ENCODE measurements at regions not wholly inside any gene's neighbourhood (a gene's known extent, or its start where the extent isn't known, plus 50 kb on each side); places are given as distances from the start of the nearest gene placed in this dataset.

DNA sequence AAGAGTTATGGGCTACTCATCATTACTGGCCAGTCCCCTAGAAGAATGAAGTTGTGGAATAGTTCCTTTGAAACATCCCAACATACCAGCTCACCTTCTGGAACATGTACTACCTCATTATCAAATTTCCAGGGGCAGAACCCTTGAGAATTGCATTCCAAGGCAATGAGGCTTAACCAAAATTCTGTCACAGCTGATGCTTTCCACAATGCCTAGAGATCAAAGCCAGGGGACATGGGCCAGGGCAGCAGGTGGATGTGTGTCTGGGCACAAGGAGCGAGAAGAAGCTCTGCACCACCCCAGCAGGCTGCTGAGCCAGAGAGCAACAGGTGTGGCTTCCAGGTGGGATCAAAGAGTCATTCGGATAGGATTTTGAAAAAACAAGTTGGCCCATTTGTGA is 362.1 kb downstream of the EFNB2 start:
- TF ChIP-seq, protein P1, sequence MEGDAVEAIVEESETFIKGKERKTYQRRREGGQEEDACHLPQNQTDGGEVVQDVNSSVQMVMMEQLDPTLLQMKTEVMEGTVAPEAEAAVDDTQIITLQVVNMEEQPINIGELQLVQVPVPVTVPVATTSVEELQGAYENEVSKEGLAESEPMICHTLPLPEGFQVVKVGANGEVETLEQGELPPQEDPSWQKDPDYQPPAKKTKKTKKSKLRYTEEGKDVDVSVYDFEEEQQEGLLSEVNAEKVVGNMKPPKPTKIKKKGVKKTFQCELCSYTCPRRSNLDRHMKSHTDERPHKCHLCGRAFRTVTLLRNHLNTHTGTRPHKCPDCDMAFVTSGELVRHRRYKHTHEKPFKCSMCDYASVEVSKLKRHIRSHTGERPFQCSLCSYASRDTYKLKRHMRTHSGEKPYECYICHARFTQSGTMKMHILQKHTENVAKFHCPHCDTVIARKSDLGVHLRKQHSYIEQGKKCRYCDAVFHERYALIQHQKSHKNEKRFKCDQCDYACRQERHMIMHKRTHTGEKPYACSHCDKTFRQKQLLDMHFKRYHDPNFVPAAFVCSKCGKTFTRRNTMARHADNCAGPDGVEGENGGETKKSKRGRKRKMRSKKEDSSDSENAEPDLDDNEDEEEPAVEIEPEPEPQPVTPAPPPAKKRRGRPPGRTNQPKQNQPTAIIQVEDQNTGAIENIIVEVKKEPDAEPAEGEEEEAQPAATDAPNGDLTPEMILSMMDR (IDR thresholded peaks at IDR 0.05; ENCODE audit: control insufficient read depth, extremely low read depth, insufficient read depth): no peak
- H3K4me3 ChIP-seq (ENCODE audit: low read depth, low read length): no peak overlapping the region
- no peak for DNase-seq (ENCODE audit: low read depth)

DNA sequence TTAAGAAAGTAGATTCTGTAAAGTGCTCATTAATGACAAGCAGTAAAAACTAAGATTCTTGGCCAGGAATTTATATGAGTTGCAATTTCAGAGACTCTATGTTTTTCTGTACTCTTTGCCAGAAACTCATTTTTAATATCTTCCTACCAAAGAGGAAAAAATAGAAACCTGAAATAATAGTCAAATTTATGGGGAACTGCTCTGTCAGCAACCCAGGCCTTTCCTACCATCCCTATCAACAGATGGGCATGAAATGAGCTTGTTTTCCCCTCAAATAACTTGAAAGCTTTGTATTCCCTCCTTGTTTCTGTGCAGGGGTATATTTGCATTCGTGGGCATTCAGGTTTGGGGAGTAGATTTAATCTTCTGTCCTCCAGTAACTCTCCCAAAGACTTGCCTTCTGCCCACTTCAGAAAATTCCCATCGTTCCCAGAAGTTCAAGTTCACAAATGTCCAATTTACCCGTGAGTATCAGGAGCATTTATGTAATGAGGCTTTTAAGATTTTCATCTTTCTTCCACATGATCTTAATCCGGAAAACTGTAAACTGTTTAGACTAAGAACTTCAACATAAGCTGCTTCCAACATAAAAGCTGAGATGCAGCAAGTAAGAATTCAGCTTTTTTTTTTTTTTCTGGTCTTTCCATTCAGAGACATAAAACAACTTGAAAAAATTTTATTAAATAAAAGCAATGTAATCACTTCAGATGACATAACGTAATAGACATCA is 363.1 kb downstream of the EFNB2 start:
- no peak for DNase-seq (ENCODE audit: low read depth)
- H3K4me3 ChIP-seq (ENCODE audit: low read depth, low read length): no peak overlapping the region
- TF ChIP-seq, protein P1 (IDR thresholded peaks at IDR 0.05; ENCODE audit: control insufficient read depth, extremely low read depth, insufficient read depth): no peak

DNA sequence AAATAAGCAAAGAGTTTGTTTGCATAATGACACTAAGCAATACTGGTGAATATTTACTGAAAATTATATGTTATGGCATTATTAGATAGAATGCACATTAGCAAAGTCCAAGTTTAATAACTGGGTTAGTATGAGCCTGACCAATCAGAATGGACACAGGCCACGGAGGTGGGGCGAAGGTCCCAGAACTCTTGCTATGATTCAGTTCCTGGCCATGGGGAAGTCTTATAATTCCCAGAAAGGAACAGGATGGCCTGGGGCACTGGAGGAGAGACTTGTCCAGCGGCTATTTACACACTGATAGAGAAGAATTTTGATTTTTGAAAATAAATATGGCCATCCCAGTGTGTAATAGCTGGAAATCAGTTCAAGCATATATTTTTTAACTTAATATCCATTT is 372.0 kb downstream of the EFNB2 start:
- TF ChIP-seq, protein P1 (IDR thresholded peaks at IDR 0.05; ENCODE audit: control insufficient read depth, extremely low read depth, insufficient read depth): no peak
- no peak for DNase-seq (ENCODE audit: low read depth)
- no peak overlapping the region for H3K4me3 ChIP-seq (ENCODE audit: low read depth, low read length)

DNA sequence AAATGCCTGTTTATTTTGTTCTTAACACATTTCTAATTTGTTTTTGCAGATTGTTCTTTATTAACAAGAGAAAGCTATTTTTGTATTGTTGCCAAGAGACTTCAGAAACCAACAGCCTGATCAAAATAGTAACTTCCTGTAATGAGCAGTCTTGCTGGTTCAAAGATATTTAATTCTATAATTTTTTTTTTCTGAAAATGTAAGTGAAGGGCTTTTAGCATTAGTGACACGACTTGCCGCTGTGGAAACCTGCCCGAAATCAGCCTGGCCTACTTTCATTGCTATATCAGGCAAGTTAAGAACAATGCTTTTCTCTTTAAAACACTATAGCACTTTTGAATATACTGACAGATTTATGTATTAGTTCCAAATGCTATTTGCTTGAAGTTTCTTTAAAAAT is 374.3 kb downstream of the EFNB2 start:
- TF ChIP-seq, protein P1 (IDR thresholded peaks at IDR 0.05; ENCODE audit: control insufficient read depth, extremely low read depth, insufficient read depth): no peak
- no peak for DNase-seq (ENCODE audit: low read depth)
- H3K4me3 ChIP-seq (ENCODE audit: low read depth, low read length): no peak overlapping the region

DNA sequence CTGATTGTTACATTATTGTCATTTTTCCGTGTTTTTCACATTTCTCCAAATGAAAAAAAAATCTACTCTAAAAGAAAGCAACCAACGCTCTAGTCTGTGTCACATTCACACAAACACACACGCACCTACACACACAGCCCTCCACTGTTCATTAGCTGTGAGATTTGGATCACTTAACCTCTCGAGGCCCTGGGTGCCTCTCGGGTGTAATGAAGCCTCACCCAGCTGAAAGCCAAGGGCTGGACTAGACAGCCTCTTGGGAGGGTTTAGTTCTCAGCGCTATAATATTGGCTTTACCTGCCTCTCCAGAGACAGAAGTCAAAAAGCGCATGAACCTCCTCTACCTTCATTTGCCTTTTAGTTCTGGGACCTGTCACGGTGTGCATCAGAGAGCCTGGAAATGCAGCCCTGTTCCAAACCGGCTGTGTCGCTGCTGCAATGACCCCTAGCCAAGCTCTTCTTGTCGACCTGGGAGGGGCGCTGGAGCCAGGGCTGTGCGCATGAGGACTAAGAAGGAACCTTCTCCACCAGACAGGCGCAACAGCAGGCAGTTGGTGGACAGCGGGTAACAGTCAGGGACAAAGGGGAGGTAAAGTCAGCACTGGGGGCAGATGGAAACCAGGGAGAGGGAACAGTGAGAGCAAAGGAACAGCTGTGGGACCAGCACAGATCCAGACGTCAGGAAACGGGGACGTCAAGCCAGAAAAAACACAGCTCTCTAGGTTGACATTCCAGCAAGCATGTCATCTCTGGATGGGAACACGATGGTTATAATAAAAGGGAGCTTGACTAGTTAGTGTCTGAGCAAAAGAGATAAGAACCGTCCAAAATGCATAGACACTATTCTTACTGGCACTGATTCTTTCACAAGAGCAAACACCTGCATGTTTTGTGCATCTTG is 375.9 kb downstream of the EFNB2 start:
- H3K4me3 ChIP-seq (ENCODE audit: low read depth, low read length): no peak overlapping the region
- DNase-seq (ENCODE audit: low read depth): no peak
- TF ChIP-seq, protein P1 (IDR thresholded peaks at IDR 0.05; ENCODE audit: control insufficient read depth, extremely low read depth, insufficient read depth): no peak

DNA sequence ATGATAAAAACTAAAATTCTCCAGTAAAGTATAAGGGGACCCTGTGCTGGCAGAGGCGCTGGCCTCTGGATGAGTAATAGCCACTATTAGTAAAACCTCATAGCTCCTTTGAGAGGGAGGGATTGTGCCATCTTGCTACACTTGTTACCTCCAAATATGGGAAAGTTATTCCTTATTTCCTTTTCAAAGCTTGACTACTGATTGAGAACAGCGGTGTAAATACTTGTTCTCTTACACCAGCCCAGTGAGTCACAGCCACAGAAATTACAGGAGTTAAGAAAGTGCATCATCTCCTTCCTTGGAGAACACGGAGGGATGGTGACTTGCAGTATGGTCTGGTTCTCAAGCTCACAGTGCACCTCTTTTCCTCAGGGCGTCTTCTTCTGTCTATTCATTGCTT is 379.0 kb downstream of the EFNB2 start:
- DNase-seq (ENCODE audit: low read depth): no peak

More for the DNA sequence above, 379.0 kb downstream of the EFNB2 start:
- no peak overlapping the region for H3K4me3 ChIP-seq (ENCODE audit: low read depth, low read length)
- TF ChIP-seq, protein P1 (IDR thresholded peaks at IDR 0.05; ENCODE audit: control insufficient read depth, extremely low read depth, insufficient read depth): no peak

All from LNCaP clone FGC (cell line).